Bronchial epithelial cell (primary cell): ENCODE measurements at regions not wholly inside any gene's neighbourhood (a gene's known extent, or its start where the extent isn't known, plus 50 kb on each side); places are given as distances from the start of the nearest gene placed in this dataset.

Source experiments
- DNase-seq: peaks from one replicate; pipeline ENCODE4 v3.0.0-alpha.2; 2010; ENCODE audit warnings: low read depth
- FAIRE-seq: peaks from 2 replicates; lab custom pipeline; 2011; peaks lifted over from hg19 to GRCh38; lab: Jason Lieb, UNC
- H3K27me3 ChIP-seq: 2 replicates; pipeline ENCODE4 v1.5.1; 2011; ENCODE audit warnings: low read length; ENCODE audit not compliant: control insufficient read depth, insufficient read depth
- H3K36me3 ChIP-seq: 2 replicates; pipeline ENCODE4 v1.5.1; 2011; ENCODE audit warnings: low read length; ENCODE audit not compliant: control insufficient read depth, insufficient read depth
- H3K4me3 ChIP-seq: 2 replicates; pipeline ENCODE4 v1.5.1; 2011; ENCODE audit warnings: mild to moderate bottlenecking, low read depth, low read length, control low read depth
- CTCF ChIP-seq: IDR thresholded peaks from 2 replicates; pipeline ENCODE4 v1.5.1; 2011; ENCODE audit warnings: mild to moderate bottlenecking, moderate library complexity, low read length, control low read depth, inconsistent platforms; ENCODE audit not compliant: insufficient read depth, severe bottlenecking

GRCh38 chrX:83333813-83334212, 174.3 kb upstream of the POU3F4 start:
- FAIRE-seq (no peak), DNase-seq (no peak)
- no peaks in the 10 kb centered on the region for H3K36me3 ChIP-seq
- H3K27me3 ChIP-seq = no peaks in the 10 kb centered on the region
- TF ChIP-seq CTCF = no peak
- no peak overlapping the region for H3K4me3 ChIP-seq

DNA sequence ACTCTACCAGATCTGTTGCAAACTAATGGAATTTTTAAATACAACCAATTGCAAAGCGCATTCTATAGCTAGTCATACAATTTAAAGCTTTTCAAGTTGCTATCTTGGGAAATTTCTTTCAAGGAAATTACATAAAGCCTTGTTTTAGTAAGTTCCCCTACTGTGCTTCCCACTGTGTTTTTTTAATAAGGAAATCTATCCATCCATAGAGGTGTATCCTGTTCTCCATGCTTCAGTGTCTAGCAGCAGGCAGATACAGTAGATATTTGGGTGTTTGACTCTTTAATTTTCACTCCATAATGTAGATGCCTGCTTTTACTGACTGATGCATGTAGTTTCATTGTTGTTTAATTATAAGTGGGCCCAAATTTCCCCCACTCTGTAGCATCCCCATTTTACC, 171.6 kb upstream of the POU3F4 start:
- FAIRE-seq (no peak), DNase-seq (no peak)
- Histone ChIP-seq H3K27me3 (no peaks in the 10 kb centered on the region), H3K4me3 (no peak overlapping the region), H3K36me3 (no peaks in the 10 kb centered on the region)
- no peak for TF ChIP-seq CTCF

DNA sequence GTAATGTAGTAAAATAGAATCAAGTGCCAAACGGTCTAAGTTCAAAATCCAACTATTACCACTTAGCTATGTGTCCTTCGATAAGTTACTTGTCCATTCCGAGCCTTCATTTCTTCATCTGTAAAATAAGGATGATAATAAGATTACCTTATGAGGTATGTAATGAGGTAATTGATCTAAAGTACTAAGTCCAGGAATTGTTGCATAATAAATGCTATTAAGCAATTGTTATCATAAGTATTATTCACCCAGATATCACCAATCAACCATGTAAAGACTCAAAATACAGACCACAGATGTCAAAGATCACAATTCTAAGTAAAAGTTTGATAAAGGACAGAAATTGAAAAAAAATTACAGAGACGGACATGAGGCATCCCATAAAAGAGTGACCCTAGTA, 168.4 kb upstream of the POU3F4 start:
- Histone ChIP-seq H3K4me3 (no peak overlapping the region), H3K27me3 (no peaks in the 10 kb centered on the region), H3K36me3 (no peaks in the 10 kb centered on the region)
- DNase-seq (no peak), FAIRE-seq (no peak)
- TF ChIP-seq CTCF = no peak

- FAIRE-seq = no peak
- no peak for TF ChIP-seq CTCF
- no peaks in the 10 kb centered on the region for H3K36me3 ChIP-seq
- no peak for DNase-seq
- no peak overlapping the region for H3K4me3 ChIP-seq
- H3K27me3 ChIP-seq = no peaks in the 10 kb centered on the region
Observed at GRCh38 chrX:83345298-83345697, 162.8 kb upstream of the POU3F4 start.
